Fibroblast of skin of right biceps (primary cell): ENCODE measurements at regions not wholly inside any gene's neighbourhood (a gene's known extent, or its start where the extent isn't known, plus 50 kb on each side); places are given as distances from the start of the nearest gene placed in this dataset.
"Not testable (repeated sequence)": the region's sequence is repeated elsewhere in the genome, so short reads cannot be mapped to it uniquely, and the experiment has no call there.

ENCODE experiments used
- DNase-seq: peaks from one replicate; pipeline ENCODE4 v3.0.0-alpha.2; 2013

GRCh38 chr14:88064841-88065240 is 59.9 kb downstream of the GPR65 start:
- no peak for DNase-seq

DNA sequence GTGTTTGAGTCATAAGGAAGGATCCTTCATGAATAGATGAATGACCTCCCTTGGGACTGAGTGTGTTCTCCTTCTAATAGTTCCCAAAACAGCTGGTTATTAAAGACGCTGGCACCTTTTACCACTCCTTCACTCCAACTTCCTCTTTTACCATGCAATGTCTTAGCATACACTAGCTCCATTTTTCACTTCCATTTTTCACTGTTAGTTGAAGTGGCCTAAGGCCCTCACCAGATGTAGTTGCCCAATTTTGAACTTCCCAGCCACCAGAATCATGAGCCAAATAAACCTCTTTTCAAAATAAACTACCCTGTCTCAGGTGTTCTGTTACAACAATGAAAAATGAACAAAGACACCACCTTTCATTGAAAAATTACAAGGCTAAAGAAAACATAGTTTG is 64.7 kb downstream of the GPR65 start:
- no peak for DNase-seq

DNA sequence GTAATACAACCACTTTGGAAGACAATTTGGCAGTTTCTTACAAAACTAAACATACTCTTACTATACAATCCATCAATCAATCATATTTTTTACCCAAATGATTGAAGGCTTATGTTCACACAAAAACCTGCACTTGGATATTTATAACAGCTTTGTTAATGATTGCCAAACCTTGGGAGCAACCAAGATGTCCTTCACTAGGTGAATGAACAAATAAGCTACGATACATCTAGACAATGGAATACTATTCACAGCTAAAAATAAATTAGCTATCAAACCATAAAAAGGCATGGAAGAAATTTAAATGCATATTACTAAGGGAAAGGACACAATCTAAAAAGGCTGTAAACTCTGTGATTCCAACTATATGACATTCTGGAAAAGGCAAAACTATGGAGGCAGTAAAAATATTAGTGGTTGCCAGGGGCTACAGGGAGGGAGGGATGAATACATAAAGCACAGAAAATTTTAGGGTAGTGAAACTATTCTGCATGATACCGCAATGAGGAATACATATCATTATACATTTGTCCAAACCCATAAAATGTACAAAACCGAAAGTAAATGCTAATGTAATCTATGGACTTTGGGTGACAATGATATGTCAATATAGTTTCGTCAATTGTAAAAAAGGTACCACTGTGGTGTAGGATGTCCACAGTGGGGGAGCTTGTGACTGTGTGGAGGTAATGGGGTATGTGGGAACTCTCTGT is 70.5 kb downstream of the GPR65 start:
- DNase-seq, result no peak

- no peak for DNase-seq
Measured at GRCh38 chr14:88078525-88078924, 73.6 kb downstream of the GPR65 start.

GRCh38 chr14:88079624-88080023 is 74.7 kb downstream of the GPR65 start:
- DNase-seq, result no peak

DNA sequence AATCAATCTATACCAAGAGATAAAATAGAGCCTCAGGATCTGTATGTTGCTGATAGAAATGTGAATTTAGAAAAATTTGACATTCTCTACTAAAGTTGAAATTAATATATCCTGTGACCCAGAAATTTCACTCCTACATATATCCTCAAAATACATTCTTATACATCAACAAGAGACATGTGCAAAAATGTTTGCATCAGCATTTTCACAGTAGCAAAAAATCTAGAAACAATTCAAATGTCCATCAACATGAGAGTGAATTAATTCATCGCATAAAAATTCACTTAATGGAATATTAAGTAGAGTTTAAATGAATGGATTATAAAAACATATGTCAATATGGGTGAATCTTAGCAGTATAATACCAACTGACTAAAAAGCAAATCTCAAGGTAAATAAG is 80.8 kb downstream of the GPR65 start:
- no peak for DNase-seq

- DNase-seq, result no peak
Measured at GRCh38 chr14:88089445-88089844, 84.5 kb downstream of the GPR65 start.

DNA sequence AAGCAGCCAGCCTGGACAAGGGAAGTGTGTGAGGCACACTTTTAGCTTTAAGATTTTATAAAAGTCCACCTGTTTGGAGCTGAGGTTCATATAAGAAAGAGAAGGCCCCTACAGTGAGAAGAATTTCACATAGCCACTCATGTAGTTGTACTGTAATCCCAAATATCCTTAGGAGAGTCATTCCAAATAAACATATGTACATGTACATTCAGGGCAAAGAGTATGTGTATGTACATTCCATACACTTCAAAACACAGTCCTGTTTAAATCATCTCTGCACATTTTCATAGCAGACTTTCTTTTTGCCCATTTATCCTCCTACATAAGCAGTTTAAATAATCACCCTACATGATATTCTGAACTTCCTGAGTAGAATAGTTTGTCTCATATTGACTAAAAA is 87.6 kb downstream of the GPR65 start:
- no peak for DNase-seq

GRCh38 chr14:88095791-88096190 is 90.9 kb downstream of the GPR65 start:
- DNase-seq, result no peak

DNA sequence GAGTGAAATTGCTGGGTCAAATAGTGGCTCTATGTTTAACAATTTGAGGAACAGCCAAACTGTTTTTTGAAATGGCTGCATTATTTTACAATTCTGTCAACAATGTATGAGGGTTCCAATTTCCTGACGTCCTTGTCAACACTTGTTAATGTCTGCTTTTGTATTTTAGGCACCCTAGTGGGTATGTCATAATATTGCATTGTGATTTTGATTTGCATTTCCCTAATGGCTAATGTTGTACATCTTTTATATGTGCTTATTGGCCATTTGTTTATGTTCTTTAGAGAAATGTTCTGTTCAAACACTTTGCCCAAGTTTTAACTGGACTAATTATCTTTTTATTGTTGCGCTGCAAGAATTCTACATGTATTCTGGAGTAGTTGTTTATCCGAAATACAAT is 93.2 kb downstream of the GPR65 start:
- DNase-seq, result no peak

DNA sequence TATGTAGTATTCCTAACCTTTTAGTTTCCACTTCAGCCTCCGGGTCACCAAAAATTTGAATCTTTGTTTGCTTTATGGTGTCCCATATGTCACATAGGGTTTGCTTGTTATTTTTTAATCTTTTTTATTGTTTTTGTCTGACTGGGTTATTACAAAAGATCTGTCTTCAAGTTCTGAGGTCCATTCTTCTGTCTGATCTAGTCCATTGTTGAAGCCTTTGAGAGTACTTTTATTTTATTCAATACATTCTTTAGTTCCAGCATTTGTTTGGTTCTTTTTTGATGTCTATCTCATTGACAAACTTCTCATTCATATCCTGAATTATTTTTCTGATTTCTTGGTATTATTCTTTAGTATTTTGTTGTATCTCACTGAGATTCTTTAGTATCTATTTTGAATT is 99.8 kb downstream of the GPR65 start:
- no peak for DNase-seq

GRCh38 chr14:88106377-88106776 is 101.4 kb downstream of the GPR65 start:
- DNase-seq, result no peak

DNA sequence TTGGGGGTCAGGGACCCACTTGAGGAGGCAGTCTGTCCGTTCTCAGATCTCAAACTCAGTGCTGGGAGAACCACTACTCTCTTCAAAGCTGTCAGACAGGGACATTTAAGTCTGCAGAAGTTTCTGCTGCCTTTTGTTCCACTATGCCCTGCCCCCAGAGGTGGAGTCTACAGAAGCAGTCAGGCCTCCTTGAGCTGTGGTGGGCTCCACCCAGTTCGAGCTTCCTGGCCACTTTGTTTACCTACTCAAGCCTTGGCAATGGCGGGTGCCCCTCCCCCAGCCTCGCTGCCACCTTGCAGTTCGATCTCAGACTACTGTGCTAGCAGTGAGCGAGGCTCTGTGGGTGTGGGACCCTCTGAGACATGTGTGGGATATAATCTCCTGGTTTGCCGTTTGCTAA is 122.7 kb downstream of the GPR65 start:
- not testable (repeated sequence) for DNase-seq

DNA sequence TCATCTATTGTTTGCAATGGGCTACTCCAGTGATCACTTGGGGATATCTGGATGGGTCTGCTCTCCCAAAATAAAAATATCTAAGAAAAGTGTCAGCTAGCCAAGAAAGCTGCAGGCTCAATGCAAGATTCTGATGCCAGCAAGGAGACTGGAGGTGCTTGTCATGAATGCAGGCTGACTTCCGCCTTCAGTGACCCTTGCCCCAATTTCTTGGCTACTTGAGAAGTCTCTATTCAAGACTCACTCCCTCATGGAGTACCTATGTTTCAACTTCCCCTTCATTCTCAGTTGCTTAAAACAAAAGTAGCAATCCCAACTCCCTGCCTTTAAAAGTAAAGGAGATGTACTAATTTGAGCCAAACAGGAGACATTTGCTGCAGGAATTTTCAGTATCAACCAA is 123.9 kb downstream of the GPR65 start:
- no peak for DNase-seq

DNA sequence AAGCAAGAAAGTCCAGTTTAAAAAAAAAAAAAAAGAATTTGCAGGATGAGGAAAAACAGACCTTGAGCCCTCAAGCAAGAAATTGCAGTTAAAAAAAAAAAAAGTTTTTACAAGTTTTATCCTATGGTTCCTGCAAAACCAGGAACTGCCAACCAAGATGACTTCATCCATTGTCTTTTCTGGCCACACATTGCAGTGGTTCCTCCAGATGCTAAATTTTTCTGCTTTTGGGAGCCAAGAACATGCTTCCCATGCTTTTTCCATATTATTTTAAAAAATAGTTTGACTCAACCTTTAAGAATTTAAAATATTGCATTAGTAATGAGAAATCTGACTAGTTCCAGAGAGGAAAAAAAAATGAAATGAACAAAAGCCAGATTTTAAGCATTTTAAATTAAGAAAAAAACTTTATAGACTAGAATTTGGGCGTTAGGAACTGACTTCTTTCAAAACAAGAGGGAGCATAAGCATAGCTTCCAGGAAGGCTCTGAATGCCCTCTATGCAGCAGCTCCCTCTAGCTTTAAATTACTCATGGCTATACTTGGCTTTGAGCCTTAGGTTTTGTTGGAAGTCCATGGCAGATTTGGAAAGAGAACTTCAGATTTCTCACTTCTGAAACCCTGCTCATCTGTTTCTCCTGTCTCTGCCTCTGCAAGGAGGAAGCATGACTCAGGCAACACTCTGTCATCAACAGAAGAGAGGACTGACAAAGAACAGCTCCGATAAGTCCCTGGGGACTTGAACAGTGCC is 124.5 kb downstream of the GPR65 start:
- peak; percentile 93 for DNase-seq

GRCh38 chr14:88130057-88130432 is 125.1 kb downstream of the GPR65 start:
- DNase-seq, result no peak
